Left lung (tissue), 4 donors: ENCODE measurements at regions not wholly inside any gene's neighbourhood (a gene's known extent, or its start where the extent isn't known, plus 50 kb on each side); places are given as distances from the start of the nearest gene placed in this dataset.
A peak's percentile ranks its signal among the peaks of the same experiment; 100 is the strongest.

Source experiments
- ATAC-seq: fragments of 200-7000 bp; cut with Tn5 transposase; one replicate; pipeline ENCODE4 v1.9.1; 2020; ENCODE audit warnings: moderate library complexity
- DNase-seq, 4 donors: peaks; one replicate each; pipeline ENCODE4 v3.0.0-alpha.2; 2013 to 2020
- H3K27ac ChIP-seq, 2 donors: fragments of 200-600 bp; sonication (generic) in 1 of 2; one replicate each; pipeline versions ENCODE4 v1.5.0 to v1.8.0; 2020 to 2021
- H3K27me3 ChIP-seq, 2 donors: fragments of 200-600 bp; sonication (generic) in 1 of 2; one replicate each; pipeline versions ENCODE4 v1.5.0 to v1.8.0; 2020 to 2021
- H3K36me3 ChIP-seq, 2 donors: fragments of 200-600 bp; sonication (generic) in 1 of 2; one replicate each; pipeline versions ENCODE4 v1.5.0 to v1.8.0; 2020 to 2021
- H3K4me1 ChIP-seq, 2 donors: fragments of 200-600 bp; one replicate each; pipeline ENCODE4 v1.8.0; 2021
- H3K4me3 ChIP-seq, 2 donors: fragments of 200-600 bp; sonication (generic) in 1 of 2; one replicate each; pipeline versions ENCODE4 v1.5.0 to v1.8.0; 2020 to 2021; ENCODE audit warnings: mild to moderate bottlenecking in 1 of 2
- H3K9me3 ChIP-seq, 2 donors: fragments of 200-600 bp; sonication (generic) in 1 of 2; one replicate each; pipeline versions ENCODE4 v1.5.0 to v1.8.0; 2020 to 2021
- intact Hi-C, 2 donors: fragments of 100-400 bp; cut with DNase I; formaldehyde crosslinking; loops; one replicate each; pipeline versions ENCODE4 v1.11.2 to v1.14.2; 2022
- TF ChIP-seq, protein P1 (sequence below), 2 donors: fragments of 200-600 bp; sonication (generic) in 1 of 2; IDR thresholded peaks; one replicate each; pipeline versions ENCODE4 v1.5.0 to v1.8.0; 2021; ENCODE audit warnings: antibody characterized with exemption in 2 of 2
- donor health status: DM: no; HTN: yes; CAD: no.
- donor health status: DM: no; HTN: no; CAD: no.

DNA sequence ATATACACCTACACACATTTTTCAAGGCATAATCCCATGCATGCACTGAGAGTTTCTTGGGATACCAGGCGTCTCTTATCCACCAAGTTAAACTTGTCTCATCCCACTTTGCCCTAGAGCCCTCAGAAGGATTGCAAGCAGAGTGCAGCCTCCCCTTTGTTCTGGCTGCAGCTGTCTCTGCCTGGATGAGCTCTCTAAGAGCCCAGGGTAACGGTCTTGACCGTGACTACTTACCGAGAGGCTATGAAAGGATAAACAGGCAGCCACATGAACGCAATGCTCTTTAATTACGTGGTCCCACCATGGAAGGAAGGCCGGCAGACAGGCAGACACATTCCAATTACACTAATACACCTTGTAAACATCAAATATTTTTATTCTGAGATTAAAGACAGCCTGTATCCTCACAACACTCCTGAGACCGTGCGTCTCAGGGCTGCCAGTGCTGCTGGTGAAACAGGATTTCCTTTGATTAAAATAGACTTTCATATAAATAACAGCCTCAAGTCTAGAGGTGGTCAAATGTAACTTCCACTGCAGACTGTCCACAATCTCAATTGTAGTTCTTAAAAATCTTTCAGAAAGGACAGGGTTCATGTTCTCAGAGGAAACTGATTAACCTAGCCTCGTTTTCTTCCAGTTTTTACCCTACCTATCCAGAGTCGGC lies 210.0 kb upstream of the PRDM1 start:
- H3K36me3 ChIP-seq = no peaks in the 10 kb centered on the region
- TF ChIP-seq, protein P1, sequence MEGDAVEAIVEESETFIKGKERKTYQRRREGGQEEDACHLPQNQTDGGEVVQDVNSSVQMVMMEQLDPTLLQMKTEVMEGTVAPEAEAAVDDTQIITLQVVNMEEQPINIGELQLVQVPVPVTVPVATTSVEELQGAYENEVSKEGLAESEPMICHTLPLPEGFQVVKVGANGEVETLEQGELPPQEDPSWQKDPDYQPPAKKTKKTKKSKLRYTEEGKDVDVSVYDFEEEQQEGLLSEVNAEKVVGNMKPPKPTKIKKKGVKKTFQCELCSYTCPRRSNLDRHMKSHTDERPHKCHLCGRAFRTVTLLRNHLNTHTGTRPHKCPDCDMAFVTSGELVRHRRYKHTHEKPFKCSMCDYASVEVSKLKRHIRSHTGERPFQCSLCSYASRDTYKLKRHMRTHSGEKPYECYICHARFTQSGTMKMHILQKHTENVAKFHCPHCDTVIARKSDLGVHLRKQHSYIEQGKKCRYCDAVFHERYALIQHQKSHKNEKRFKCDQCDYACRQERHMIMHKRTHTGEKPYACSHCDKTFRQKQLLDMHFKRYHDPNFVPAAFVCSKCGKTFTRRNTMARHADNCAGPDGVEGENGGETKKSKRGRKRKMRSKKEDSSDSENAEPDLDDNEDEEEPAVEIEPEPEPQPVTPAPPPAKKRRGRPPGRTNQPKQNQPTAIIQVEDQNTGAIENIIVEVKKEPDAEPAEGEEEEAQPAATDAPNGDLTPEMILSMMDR (IDR thresholded peaks at IDR 0.05) = no peak
- H3K9me3 ChIP-seq = no peaks in the 10 kb centered on the region
- peaks cover 0 to 12% of the 10 kb centered on the region in 2 donors for H3K4me1 ChIP-seq
- ATAC-seq = no peak
- no peak for DNase-seq
- no peaks in the 10 kb centered on the region for H3K27me3 ChIP-seq
- intact Hi-C loops = no loop called here
- no peak overlapping the region for H3K4me3 ChIP-seq
- H3K27ac ChIP-seq = no peak overlapping the region

DNA sequence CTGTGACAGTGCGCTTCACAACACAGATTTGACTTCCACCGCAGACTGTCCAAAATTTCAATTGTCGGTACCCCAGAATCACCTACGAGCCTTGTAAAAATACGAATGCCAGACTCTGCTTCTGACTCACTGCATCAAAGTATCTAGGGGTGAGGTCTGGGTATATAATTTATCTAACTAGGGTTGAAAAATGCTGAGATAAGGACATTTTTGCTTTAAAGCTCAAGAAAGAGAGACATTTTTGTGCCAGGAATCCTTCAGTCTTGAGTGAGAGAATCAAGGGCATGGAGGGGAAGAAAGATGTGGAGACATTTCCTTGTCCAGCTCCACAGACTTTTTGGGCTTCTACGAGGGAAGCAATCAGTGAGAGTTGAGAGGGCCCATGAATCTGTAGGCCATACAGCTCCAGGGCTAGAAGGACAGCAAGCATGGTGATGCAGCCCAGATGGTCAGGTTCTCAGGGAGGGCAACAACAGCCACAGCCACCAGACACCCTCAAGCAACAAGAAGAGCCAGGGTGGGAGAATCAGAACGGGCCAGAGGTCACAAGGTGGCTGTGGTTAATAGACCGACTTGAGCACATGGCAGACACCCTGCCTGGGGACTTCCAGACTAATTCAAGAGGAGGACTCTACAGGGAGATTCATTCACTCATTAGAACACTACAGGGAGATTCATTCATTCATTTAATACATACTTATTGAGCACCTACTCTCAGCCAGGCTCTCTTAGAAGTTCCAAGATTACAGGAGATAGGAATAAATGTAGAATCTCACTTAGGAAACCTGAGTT lies 211.1 kb upstream of the PRDM1 start:
- H3K27ac ChIP-seq = no peak overlapping the region
- DNase-seq = no peak
- H3K36me3 ChIP-seq = no peaks in the 10 kb centered on the region
- H3K27me3 ChIP-seq = no peaks in the 10 kb centered on the region
- intact Hi-C loops = no loop called here
- no peak overlapping the region for H3K4me3 ChIP-seq
- H3K9me3 ChIP-seq = no peaks in the 10 kb centered on the region
- H3K4me1 ChIP-seq = peaks cover 0 to 7% of the 10 kb centered on the region in 2 donors
- TF ChIP-seq, protein P1 (IDR thresholded peaks at IDR 0.05) = no peak
- no peak for ATAC-seq

DNA sequence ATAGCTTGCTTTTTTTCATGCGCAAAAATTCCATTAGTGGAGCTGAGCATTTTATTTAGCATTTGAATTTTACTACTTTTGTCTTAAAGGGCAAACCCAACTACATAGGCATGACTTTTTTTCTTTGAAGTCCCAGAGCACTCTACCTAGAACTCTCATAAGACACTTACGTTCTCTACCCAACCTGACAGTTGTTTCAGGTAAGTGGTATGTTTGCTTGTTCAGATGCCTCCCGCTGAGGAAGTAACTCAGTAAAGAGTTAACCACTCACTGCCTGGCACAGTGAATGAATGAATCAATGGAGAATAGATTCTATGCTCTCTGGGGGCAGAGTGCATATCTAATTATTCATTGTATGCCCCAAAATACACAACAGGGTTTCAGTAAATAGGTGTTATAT lies 212.3 kb upstream of the PRDM1 start:
- H3K27me3 ChIP-seq = no peaks in the 10 kb centered on the region
- H3K4me3 ChIP-seq = no peak overlapping the region
- H3K36me3 ChIP-seq = no peaks in the 10 kb centered on the region
- peaks cover 0 to 16% of the 10 kb centered on the region in 2 donors for H3K4me1 ChIP-seq
- H3K9me3 ChIP-seq = no peaks in the 10 kb centered on the region
- intact Hi-C loops = no loop called here
- DNase-seq (no peak), ATAC-seq (no peak)
- no peak overlapping the region for H3K27ac ChIP-seq
- TF ChIP-seq, protein P1 (IDR thresholded peaks at IDR 0.05) = no peak

DNA sequence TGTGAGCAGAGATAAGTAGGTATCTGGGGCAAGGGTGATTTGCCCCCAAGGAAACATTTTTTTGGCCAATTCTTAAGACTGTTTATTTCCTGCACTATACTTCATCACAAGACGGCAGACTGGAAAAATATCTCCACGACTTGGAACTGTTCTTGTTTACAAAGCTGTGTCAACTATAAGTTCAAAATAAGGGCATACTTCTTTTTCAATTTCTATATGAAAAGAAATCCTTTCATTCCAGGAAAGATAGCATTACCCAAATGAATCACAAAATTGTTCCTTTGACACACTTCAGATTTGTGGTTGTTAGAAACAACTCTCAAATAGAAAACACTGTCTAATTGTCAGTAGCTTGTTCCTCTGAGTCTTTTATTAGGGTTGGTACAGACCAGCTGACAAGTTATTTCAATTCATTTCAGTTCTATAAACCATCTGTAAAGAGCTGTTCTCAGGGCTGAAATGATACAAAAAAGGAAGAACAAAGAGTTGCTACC lies 212.9 kb upstream of the PRDM1 start:
- TF ChIP-seq, protein P1 (IDR thresholded peaks at IDR 0.05) = no peak
- ATAC-seq (no peak), DNase-seq (peak in 1 of 4 donors; percentile 32)
- Histone ChIP-seq H3K4me1 (peaks cover 0 to 21% of the 10 kb centered on the region in 2 donors), H3K4me3 (no peak overlapping the region), H3K27me3 (no peaks in the 10 kb centered on the region), H3K9me3 (no peaks in the 10 kb centered on the region), H3K27ac (peak overlapping the region in 1 of 2 donors; percentile 20), H3K36me3 (no peaks in the 10 kb centered on the region)
- intact Hi-C loops = no loop called here

DNA sequence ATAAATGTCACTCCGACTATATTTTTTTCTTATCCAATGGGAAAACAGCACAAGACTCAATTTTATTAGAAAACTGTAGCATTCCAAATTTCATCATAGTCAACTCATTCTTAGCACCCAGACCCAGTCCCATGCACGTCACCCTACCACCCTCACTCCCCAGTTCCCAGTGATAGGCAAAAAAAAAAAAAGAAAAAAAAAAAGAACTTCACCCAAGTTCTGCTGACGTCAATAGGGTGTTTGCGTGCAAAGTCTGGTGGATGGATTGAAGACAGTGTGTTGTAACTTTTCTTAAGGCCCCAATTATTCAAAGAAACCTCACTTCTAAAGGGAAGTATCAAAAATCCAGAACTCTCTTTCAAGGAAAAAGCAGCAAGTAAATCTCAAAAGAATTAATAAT lies 213.9 kb upstream of the PRDM1 start:
- intact Hi-C loops = no loop called here
- ATAC-seq = peak; percentile 62
- Histone ChIP-seq H3K27me3 (no peaks in the 10 kb centered on the region), H3K4me3 (no peak overlapping the region), H3K27ac (peak overlapping the region in 1 of 2 donors; percentile 20), H3K4me1 (peaks cover 0 to 23% of the 10 kb centered on the region in 2 donors), H3K36me3 (no peaks in the 10 kb centered on the region), H3K9me3 (no peaks in the 10 kb centered on the region)
- TF ChIP-seq, protein P1 (IDR thresholded peaks at IDR 0.05) = no peak
- DNase-seq = peak in 1 of 4 donors; percentile 70
